HG02798 (cell line): ENCODE measurements at regions not wholly inside any gene's neighbourhood (a gene's known extent, or its start where the extent isn't known, plus 50 kb on each side); places are given as distances from the start of the nearest gene placed in this dataset.
A peak's percentile ranks its signal among the peaks of the same experiment; 100 is the strongest.

Source experiments
- ATAC-seq: cut with Tn5 transposase; IDR thresholded peaks from one replicate; pipeline ENCODE4 v1.9.1; 2021; ENCODE audit warnings: mild to moderate bottlenecking; ENCODE audit not compliant: unreplicated experiment, poor library complexity

- ATAC-seq = no peak
These were observed 330.9 kb downstream of the CXXC4 start for GRCh38 chr4:104163820-104164219.

GRCh38 chr4:104146048-104146447 lies 348.6 kb downstream of the CXXC4 start:
- ATAC-seq = no peak

GRCh38 chr4:104138116-104138515 lies 356.6 kb downstream of the CXXC4 start:
- no peak for ATAC-seq

- peak; percentile 26 for ATAC-seq
These were observed 365.5 kb downstream of the CXXC4 start for GRCh38 chr4:104129243-104129642.

GRCh38 chr4:104128850-104129213 lies 365.9 kb downstream of the CXXC4 start:
- ATAC-seq = peak; percentile 76

GRCh38 chr4:104128031-104128849 lies 366.5 kb downstream of the CXXC4 start:
- no peak for ATAC-seq

- no peak for ATAC-seq
These were observed 371.7 kb downstream of the CXXC4 start for GRCh38 chr4:104123021-104123420.

- no peak for ATAC-seq
These were observed 376.9 kb downstream of the CXXC4 start for GRCh38 chr4:104117776-104118175.

GRCh38 chr4:104113850-104114249 lies 380.8 kb downstream of the CXXC4 start:
- no peak for ATAC-seq

- no peak for ATAC-seq
These were observed 379.4 kb upstream of the TACR3 start for GRCh38 chr4:104099141-104099540.

- no peak for ATAC-seq
These were observed 373.5 kb upstream of the TACR3 start for GRCh38 chr4:104093247-104093646.

GRCh38 chr4:104073229-104073628 lies 353.4 kb upstream of the TACR3 start:
- no peak for ATAC-seq

GRCh38 chr4:104066533-104066932 lies 346.7 kb upstream of the TACR3 start:
- no peak for ATAC-seq

- peak; percentile 95 for ATAC-seq
These were observed 345.1 kb upstream of the TACR3 start for GRCh38 chr4:104064646-104065577.

- no peak for ATAC-seq
These were observed 343.6 kb upstream of the TACR3 start for GRCh38 chr4:104063341-104063740.

GRCh38 chr4:104044369-104044768 lies 324.6 kb upstream of the TACR3 start:
- no peak for ATAC-seq

- ATAC-seq = no peak
These were observed 313.1 kb upstream of the TACR3 start for GRCh38 chr4:104032896-104033295.

- ATAC-seq = no peak
These were observed 305.5 kb upstream of the TACR3 start for GRCh38 chr4:104025251-104025650.

GRCh38 chr4:104022831-104023230 lies 303.0 kb upstream of the TACR3 start:
- no peak for ATAC-seq

GRCh38 chr4:104022226-104022625 lies 302.4 kb upstream of the TACR3 start:
- no peak for ATAC-seq

GRCh38 chr4:104020641-104021040 lies 300.9 kb upstream of the TACR3 start:
- ATAC-seq = no peak
